ENCODE measurements at regions not wholly inside any gene's neighbourhood (a gene's known extent, or its start where the extent isn't known, plus 50 kb on each side); places are given as distances from the start of the nearest gene placed in this dataset.

GRCh38 chr1:108057541-108057940, 92.6 kb upstream of the VAV3 start:
- H3K4me1 ChIP-seq (ENCODE audit: insufficient read depth, poor library complexity, severe bottlenecking), result no peaks in the 10 kb centered on the region
- ATAC-seq (ENCODE audit: low read depth), result 0 out of 3 replicates have a peak, but pooled peaks have one; percentile 44
- no peaks in the 10 kb centered on the region for H3K9me3 ChIP-seq (ENCODE audit: severe bottlenecking)
- DNase-seq (ENCODE audit: low spot score), result no peak
- no peaks in the 10 kb centered on the region for H3K36me3 ChIP-seq (ENCODE audit: low read depth)
- no peaks in the 10 kb centered on the region for H3K27me3 ChIP-seq (ENCODE audit: insufficient read depth, poor library complexity, severe bottlenecking)
- TF ChIP-seq, protein P1, sequence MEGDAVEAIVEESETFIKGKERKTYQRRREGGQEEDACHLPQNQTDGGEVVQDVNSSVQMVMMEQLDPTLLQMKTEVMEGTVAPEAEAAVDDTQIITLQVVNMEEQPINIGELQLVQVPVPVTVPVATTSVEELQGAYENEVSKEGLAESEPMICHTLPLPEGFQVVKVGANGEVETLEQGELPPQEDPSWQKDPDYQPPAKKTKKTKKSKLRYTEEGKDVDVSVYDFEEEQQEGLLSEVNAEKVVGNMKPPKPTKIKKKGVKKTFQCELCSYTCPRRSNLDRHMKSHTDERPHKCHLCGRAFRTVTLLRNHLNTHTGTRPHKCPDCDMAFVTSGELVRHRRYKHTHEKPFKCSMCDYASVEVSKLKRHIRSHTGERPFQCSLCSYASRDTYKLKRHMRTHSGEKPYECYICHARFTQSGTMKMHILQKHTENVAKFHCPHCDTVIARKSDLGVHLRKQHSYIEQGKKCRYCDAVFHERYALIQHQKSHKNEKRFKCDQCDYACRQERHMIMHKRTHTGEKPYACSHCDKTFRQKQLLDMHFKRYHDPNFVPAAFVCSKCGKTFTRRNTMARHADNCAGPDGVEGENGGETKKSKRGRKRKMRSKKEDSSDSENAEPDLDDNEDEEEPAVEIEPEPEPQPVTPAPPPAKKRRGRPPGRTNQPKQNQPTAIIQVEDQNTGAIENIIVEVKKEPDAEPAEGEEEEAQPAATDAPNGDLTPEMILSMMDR (IDR thresholded peaks at IDR 0.05; ENCODE audit: poor library complexity, severe bottlenecking), result no peak
- no peak overlapping the region for H3K4me3 ChIP-seq (ENCODE audit: severe bottlenecking)
- H3K27ac ChIP-seq (ENCODE audit: poor library complexity, severe bottlenecking), result no peak overlapping the region

DNA sequence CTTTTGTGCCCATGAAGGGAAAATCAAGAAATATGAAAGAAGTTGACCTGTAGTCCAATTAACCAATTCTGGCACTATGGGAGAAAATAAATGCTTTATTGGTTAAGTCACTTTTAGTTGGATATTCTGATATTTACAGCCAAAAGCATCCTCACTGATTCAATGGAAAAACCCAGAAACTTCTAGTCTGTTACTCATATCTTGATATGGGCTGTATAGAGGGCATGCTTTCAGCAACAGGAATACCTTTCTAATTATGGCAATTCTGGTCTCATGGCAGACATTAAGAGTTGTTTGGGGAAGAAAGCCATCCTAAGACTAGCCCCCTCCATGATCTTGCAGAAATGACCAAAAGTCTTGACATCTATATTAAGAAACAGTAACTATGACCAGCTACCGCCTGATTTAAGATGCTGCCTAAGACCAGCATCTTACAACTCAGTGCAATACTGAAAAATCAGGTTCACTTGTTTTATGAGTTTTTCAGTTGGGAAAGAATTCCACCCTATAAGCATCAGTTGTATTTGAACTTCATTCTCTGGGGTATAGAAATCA, 91.5 kb upstream of the VAV3 start:
- H3K4me1 ChIP-seq (ENCODE audit: insufficient read depth, poor library complexity, severe bottlenecking), result no peaks in the 10 kb centered on the region
- no peak for ATAC-seq (ENCODE audit: low read depth)
- H3K4me3 ChIP-seq (ENCODE audit: severe bottlenecking), result no peak overlapping the region
- no peak overlapping the region for H3K27ac ChIP-seq (ENCODE audit: poor library complexity, severe bottlenecking)
- no peaks in the 10 kb centered on the region for H3K27me3 ChIP-seq (ENCODE audit: insufficient read depth, poor library complexity, severe bottlenecking)
- H3K9me3 ChIP-seq (ENCODE audit: severe bottlenecking), result no peaks in the 10 kb centered on the region
- no peak for DNase-seq (ENCODE audit: low spot score)
- TF ChIP-seq, protein P1 (IDR thresholded peaks at IDR 0.05; ENCODE audit: poor library complexity, severe bottlenecking), result no peak
- no peaks in the 10 kb centered on the region for H3K36me3 ChIP-seq (ENCODE audit: low read depth)

DNA sequence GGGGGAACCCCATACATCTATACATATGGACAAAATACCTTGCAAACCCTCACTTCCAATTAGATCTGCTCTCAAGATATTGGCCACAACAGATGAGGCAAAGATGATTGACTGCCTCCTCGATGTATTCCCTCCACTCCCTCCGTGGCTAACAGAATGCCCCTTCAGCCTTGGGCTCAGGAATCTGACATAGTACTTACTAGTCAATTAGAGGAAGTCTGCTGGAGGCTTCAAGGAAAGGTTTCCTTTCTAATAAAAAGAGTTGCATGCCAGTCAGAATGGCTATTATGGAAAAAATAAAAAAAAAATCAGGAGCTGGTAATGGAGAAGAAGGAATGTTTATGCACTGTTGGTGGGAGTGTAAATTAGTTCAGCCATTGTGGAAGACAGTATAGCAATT, 90.4 kb upstream of the VAV3 start:
- Histone ChIP-seq H3K4me1 (ENCODE audit: insufficient read depth, poor library complexity, severe bottlenecking) (no peaks in the 10 kb centered on the region), H3K27ac (ENCODE audit: poor library complexity, severe bottlenecking) (no peak overlapping the region)

GRCh38 chr1:108054396-108054795, 89.4 kb upstream of the VAV3 start:
- Histone ChIP-seq H3K4me1 (ENCODE audit: insufficient read depth, poor library complexity, severe bottlenecking) (no peaks in the 10 kb centered on the region), H3K9me3 (ENCODE audit: severe bottlenecking) (no peaks in the 10 kb centered on the region), H3K27ac (ENCODE audit: poor library complexity, severe bottlenecking) (no peak overlapping the region), H3K27me3 (ENCODE audit: insufficient read depth, poor library complexity, severe bottlenecking) (no peaks in the 10 kb centered on the region), H3K4me3 (ENCODE audit: severe bottlenecking) (no peak overlapping the region), H3K36me3 (ENCODE audit: low read depth) (no peaks in the 10 kb centered on the region)
- ATAC-seq (ENCODE audit: low read depth), result no peak
- DNase-seq (ENCODE audit: low spot score), result no peak
- TF ChIP-seq, protein P1 (IDR thresholded peaks at IDR 0.05; ENCODE audit: poor library complexity, severe bottlenecking), result no peak

More for the DNA sequence above, 90.4 kb upstream of the VAV3 start:
- no peak overlapping the region for H3K4me3 ChIP-seq (ENCODE audit: severe bottlenecking)
- H3K36me3 ChIP-seq (ENCODE audit: low read depth), result no peaks in the 10 kb centered on the region
- no peaks in the 10 kb centered on the region for H3K27me3 ChIP-seq (ENCODE audit: insufficient read depth, poor library complexity, severe bottlenecking)
- H3K9me3 ChIP-seq (ENCODE audit: severe bottlenecking), result no peaks in the 10 kb centered on the region
- ATAC-seq (ENCODE audit: low read depth) (no peak), DNase-seq (ENCODE audit: low spot score) (no peak)
- TF ChIP-seq, protein P1 (IDR thresholded peaks at IDR 0.05; ENCODE audit: poor library complexity, severe bottlenecking), result no peak

DNA sequence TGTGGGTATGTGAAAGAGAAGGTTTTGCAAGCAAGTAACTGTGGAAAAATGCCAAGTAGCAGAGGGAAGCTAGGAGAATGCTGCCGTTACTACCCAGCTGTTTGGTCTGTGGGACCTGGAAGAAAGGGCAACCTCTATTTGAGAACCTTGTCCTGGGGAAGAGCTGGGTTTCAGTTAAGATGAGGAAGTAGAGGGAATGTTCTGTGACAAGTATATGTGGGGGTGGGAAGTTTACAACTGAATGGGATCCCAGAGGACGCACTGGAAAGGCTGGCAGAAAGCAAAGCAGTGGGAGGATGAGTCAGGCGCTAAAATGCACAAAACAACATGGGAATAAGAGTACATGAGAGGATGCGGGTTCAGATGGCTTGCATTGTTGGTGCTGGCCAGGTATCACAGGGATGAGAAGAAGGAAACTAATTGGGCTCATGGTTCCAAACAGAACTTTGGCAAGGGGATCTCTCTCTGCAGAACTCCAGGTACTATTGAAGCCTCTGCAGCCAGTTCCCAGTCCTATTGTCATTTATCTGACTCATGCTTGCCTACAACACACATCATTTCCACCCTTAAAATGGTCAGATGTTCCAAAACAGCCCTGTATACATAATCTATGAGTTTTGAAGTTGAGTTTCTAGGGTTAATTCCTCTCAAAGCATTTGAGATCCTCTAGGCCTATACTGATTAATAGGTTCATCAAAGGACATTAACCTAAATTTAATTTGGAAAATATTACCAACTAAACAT, 88.5 kb upstream of the VAV3 start:
- no peaks in the 10 kb centered on the region for H3K9me3 ChIP-seq (ENCODE audit: severe bottlenecking)
- TF ChIP-seq, protein P1 (IDR thresholded peaks at IDR 0.05; ENCODE audit: poor library complexity, severe bottlenecking), result no peak
- no peaks in the 10 kb centered on the region for H3K27me3 ChIP-seq (ENCODE audit: insufficient read depth, poor library complexity, severe bottlenecking)
- no peak overlapping the region for H3K4me3 ChIP-seq (ENCODE audit: severe bottlenecking)
- ATAC-seq (ENCODE audit: low read depth), result no peak
- no peak overlapping the region for H3K27ac ChIP-seq (ENCODE audit: poor library complexity, severe bottlenecking)
- DNase-seq (ENCODE audit: low spot score), result no peak
- no peaks in the 10 kb centered on the region for H3K4me1 ChIP-seq (ENCODE audit: insufficient read depth, poor library complexity, severe bottlenecking)
- no peaks in the 10 kb centered on the region for H3K36me3 ChIP-seq (ENCODE audit: low read depth)
